GM12873 (cell line): ENCODE measurements at regions not wholly inside any gene's neighbourhood (a gene's known extent, or its start where the extent isn't known, plus 50 kb on each side); places are given as distances from the start of the nearest gene placed in this dataset.

Experiments used
- CTCF ChIP-seq: IDR thresholded peaks from 2 replicates; pipeline ENCODE4 v1.5.1; 2012; ENCODE audit warnings: low read depth, mild to moderate bottlenecking, moderate library complexity, low read length, control low read depth; ENCODE audit not compliant: insufficient read depth; ENCODE audit errors: missing control alignments

GRCh38 chr10:78942091-78942501, 126.7 kb upstream of the ZMIZ1 start:
- no peak for TF ChIP-seq CTCF

DNA sequence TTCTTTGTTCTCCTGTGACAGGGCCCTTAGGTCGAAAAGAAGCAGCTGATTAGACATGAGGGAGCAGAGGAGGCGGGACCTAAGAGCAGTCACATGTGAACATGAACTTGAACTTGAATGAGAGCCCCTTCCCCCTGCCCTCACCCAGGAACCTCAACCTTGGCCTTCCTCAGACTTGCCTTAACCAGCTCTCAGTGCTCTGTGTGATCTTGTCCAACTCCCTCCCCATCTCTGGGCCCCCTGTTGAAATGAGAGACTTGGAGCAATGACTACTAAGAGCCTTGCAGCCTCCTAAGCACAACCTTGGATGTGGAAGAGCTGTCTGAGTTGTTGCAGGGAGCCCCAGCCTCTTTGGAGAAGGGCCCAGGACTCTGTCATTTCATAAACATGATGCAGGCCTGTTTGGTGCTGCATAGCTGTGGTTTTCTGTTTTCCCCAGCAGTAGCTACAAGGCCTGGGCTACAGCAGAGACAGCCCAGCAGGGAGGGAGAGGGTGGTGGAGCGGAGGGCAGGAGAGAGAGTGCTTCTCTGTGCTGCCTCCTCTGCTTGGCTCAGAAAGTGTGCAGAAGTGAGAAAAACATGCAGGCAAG, 123.9 kb upstream of the ZMIZ1 start:
- no peak for TF ChIP-seq CTCF

- no peak for TF ChIP-seq CTCF
These were observed 122.9 kb upstream of the ZMIZ1 start for GRCh38 chr10:78945838-78946237.

GRCh38 chr10:78947226-78947625, 121.5 kb upstream of the ZMIZ1 start:
- TF ChIP-seq CTCF: no peak

GRCh38 chr10:78947733-78948132, 121.0 kb upstream of the ZMIZ1 start:
- no peak for TF ChIP-seq CTCF

DNA sequence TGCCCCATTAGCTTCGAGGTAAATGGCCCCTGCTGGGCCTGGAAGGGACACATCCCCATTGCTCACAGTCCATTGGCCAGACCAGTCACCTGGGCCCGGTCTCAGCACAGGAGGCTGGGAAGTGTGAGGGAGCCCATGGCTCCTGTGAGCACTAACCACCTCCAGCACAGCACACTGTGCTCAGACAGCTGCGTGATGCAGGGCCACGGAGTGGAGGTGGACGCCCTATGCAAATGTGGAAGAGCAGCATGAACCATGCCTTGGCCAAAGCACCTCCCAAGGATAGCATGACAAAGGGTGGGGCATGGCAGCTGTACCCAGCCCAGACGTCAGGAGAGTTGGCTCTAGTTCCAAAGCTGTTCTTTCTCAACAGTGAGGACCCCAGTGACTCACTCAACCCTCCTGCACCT, 120.1 kb upstream of the ZMIZ1 start:
- no peak for TF ChIP-seq CTCF

DNA sequence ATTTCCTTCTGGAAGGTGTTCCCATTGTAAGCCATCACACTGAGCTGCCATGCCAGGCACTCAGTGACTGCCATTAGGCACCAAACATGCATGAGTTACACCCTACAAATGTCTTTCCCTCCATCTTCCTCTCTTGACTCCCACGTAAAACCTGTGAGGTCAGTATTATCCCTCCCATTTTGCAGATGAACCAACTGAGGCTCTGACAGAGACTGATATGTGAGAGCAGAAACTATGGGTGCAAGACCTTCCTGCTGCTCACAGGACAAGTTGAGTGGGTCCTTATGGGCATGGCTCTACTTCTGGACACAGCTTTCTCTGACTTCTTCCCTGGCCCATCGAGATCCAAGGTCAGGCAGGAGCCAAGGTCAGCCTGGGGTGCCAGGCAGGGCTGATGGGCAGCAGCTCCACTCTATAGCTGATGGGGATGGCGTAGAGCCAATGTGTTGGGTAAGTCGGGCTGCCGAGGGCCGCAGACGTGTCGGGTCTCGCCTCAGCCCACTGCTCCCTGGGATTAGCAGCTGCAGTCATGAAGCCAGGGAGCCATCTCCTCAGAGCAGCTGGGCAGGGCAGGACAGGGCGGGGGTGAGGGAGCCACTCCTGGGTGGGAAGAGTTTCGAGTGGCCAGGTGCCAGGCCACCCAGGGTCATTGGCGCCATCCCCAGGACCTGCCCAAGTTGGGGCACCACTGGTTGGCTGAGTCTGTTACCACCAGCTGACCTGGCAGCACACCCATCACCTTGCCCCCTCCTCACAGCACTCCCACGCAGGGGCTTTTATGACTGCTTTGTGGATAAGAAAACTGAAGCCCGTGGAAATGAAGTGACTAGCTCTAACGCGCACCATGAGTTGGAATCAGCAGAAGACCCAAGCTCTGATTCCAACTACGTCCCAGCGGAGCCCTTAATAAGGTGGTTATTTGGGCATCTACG, 117.8 kb upstream of the ZMIZ1 start:
- TF ChIP-seq CTCF: no peak
